GM20000 (cell line): ENCODE measurements at regions not wholly inside any gene's neighbourhood (a gene's known extent, or its start where the extent isn't known, plus 50 kb on each side); places are given as distances from the start of the nearest gene placed in this dataset.

Source experiments
- DNase-seq: peaks from one replicate; pipeline ENCODE4 v3.0.0; 2012; ENCODE audit warnings: low spot score
- TF ChIP-seq, protein P1 (sequence below): IDR thresholded peaks from 2 replicates; pipeline ENCODE4 v1.5.1; 2012; ENCODE audit warnings: mild to moderate bottlenecking, control low read depth; ENCODE audit errors: extremely low read depth, missing control alignments

DNA sequence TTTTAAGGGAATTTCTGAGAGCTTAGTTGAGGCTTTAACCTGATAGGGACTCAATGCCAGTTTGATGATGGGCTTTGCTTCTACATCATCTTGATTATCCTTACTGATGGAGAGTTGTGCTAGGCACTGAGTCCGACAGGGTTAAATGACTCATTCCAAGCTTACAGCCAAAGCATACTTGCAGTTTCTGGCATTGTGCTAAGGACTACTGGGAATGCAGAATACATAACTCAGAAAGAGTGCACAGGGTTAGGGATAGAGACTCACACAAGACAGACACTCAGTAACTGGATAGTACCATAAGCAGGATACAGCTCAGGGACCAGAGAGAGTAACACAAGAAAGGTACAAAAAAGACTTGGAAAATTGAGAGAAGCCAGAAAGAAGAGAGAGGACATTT, 94.1 kb upstream of the SLC14A2 start:
- TF ChIP-seq, protein P1, sequence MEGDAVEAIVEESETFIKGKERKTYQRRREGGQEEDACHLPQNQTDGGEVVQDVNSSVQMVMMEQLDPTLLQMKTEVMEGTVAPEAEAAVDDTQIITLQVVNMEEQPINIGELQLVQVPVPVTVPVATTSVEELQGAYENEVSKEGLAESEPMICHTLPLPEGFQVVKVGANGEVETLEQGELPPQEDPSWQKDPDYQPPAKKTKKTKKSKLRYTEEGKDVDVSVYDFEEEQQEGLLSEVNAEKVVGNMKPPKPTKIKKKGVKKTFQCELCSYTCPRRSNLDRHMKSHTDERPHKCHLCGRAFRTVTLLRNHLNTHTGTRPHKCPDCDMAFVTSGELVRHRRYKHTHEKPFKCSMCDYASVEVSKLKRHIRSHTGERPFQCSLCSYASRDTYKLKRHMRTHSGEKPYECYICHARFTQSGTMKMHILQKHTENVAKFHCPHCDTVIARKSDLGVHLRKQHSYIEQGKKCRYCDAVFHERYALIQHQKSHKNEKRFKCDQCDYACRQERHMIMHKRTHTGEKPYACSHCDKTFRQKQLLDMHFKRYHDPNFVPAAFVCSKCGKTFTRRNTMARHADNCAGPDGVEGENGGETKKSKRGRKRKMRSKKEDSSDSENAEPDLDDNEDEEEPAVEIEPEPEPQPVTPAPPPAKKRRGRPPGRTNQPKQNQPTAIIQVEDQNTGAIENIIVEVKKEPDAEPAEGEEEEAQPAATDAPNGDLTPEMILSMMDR = no peak
- no peak for DNase-seq

DNA sequence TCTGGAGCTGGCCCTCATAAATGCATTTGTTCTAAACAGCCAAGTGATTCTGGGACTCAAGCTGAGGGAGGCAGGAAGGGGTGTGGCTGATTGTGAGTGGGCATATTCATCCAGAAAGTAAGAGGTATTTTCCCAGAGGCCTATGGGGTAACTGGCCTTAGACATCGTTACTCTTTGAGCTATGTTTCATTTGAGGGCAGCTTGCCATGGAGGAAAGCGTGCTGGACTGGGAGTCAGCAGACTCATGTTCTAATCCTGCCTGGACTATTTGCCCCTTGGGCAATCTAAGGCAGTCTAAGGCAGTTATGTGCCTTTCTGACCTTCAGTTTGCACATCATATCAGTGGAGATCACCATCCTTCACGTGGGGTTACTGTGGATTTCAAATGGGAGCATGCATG, 93.5 kb upstream of the SLC14A2 start:
- peak; percentile 19 for DNase-seq
- TF ChIP-seq, protein P1 = no peak

DNA sequence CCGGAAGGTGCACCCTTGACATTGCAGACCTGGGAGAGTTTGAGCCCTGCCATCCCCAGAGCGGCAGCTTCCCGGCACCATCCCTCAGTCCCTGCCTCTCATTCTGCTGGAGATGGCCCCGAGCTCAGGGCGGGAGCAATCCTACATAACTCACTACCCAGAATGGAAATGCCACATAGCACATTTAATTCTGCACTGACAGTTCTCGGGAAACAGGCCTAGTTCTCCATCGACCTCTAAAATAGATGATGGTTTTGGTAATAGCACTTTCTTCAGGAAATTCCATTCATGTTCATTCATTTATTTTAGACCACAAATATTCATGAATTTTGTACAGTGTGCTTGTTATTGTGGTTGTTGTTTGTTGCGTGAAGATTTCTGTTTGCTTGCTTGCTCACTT, 92.9 kb upstream of the SLC14A2 start:
- no peak for DNase-seq
- TF ChIP-seq, protein P1 = no peak

DNA sequence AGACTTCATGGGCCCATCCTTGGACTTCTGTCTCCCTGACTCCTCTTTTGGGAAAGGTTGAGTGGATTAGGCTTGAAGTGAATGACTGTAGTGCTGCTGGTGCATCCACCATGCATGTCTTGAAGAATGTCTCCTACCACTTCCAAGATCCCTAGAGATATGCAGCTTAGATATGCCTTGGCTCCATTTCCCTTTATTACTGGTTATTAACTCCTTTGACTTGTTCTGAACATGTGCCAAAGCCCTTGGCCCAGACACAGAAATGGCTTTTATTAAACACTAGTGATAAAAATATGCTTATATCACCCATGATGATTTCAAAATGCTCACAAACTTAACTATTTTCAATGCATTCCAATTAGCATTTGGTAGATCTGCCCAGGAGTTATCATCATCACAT, 90.0 kb upstream of the SLC14A2 start:
- TF ChIP-seq, protein P1 = no peak
- no peak for DNase-seq

DNA sequence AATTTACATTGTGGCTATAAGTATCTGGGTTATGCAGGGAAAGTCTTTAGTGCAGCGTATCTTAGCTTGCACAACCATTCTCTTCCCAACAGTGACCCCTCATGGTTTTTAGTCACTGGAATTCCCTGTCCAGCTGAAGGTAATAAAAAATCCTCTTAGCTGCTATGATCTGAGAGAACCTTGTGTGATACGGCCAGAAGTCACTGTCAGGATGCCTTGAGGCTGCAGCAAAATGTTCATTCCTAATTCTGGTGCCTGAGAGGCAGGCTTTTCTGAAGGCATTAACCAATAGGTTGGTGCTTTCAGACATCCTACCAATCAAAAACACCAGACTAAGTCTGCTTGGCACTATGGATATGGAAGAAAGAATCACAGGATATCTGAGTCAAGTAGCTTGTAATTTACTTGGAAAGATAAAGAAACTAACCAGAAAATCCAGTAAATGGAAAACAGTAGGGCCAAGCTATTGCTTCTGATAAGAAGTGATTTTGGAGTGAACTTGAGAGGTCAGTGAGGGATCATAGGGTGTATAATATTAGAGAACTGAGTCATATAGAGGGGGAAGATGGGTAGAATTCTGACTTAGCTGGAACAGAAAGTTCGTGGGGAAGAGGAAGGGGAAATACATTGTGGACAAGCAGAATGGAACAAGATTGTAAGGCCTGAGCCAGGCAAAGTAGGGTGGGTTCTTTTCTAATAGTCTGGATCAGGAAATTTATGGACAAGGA, 89.0 kb upstream of the SLC14A2 start:
- TF ChIP-seq, protein P1 = no peak
- DNase-seq = no peak

DNA sequence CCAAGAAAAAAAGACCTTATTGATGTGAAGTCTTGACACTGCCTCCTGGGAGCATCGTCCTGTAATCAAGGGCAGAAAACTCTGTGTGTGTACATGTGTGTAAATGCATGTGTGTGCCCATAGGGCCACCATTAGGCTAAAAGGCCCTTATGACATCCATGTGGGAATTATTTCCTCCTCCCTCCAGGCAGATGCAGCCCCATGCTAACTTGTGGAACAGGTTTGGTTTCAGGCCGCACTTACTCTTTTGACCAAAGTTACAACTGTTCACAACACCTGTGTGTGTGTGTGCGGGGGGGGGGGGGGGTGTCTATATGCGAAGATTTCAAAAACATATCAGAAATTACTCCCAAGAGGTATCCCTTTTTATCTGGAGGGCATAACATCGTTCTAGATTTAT, 87.4 kb upstream of the SLC14A2 start:
- DNase-seq = no peak
- TF ChIP-seq, protein P1 = no peak

DNA sequence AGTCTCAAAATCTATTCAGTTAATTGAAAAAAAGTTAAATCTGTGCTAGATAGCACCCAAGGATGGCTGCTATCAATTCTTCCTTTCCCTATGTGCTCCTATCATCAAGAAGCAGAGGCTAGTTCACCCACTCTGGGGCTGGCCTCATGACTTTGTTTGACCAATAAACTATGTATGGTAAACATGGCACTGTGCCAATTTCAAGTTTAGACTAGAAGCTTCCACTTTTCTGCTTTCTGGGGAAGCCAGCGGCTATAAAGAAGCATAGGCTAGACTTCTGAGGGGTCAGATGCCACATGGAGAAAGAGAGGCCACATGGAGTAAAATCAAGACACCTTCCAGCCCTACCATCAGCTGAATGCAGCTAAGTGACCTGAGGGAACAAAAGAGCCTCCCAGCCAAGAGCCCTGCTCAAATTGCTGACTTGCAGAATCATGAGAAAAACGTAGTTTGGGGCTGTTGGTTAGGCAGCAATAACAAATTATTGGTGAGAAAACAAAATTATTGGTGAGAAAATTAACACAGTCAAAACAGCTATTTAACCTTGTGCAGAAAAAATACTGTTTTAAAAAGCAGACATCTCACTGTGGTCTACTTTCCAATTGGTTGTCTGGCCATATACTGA, 86.5 kb upstream of the SLC14A2 start:
- no peak for DNase-seq
- TF ChIP-seq, protein P1 = no peak
